Prostate gland (tissue), 2 donors: ENCODE measurements at regions not wholly inside any gene's neighbourhood (a gene's known extent, or its start where the extent isn't known, plus 50 kb on each side); places are given as distances from the start of the nearest gene placed in this dataset.

Source experiments
- CTCF ChIP-seq, 4 experiments: fragments of 200-600 bp in 2 of 4; fragments of 450-650 bp in 2 of 4; sonication (generic) in 2 of 4; IDR thresholded peaks; 1 replicate in 3 of 4; 2 replicates in 1 of 4; pipeline ENCODE4 v1.5.1; 2016 to 2019; ENCODE audit warnings: antibody characterized with exemption in 4 of 4, mild to moderate bottlenecking in 2 of 4, moderate library complexity in 2 of 4
- POLR2A ChIP-seq: fragments of 450-650 bp; IDR thresholded peaks from one replicate; pipeline ENCODE4 v1.6.1; 2016; ENCODE audit warnings: antibody characterized with exemption, mild to moderate bottlenecking

GRCh38 chr20:46807998-46808397 is 86.6 kb upstream of the EYA2 start:
- TF ChIP-seq CTCF (IDR thresholded peaks at IDR 0.05) = no peak
- no peak for TF ChIP-seq POLR2A
